Prostate gland (tissue), 2 donors: ENCODE measurements at regions not wholly inside any gene's neighbourhood (a gene's known extent, or its start where the extent isn't known, plus 50 kb on each side); places are given as distances from the start of the nearest gene placed in this dataset.

Source experiments
- DNase-seq: peaks from one replicate; pipeline ENCODE4 v3.0.0-alpha.2; 2019; ENCODE audit warnings: low spot score
- H3K27ac ChIP-seq, 2 donors: fragments of 200-600 bp; sonication (generic); 2 replicates each; pipeline ENCODE4 v1.5.1; 2017 to 2019
- H3K27me3 ChIP-seq: fragments of 200-600 bp; sonication (generic); replicated peaks from 2 replicates; pipeline ENCODE4 v1.5.1; 2019; ENCODE audit not compliant: insufficient read depth
- H3K36me3 ChIP-seq, 2 donors: fragments of 200-600 bp; sonication (generic); 1 replicate in 1 of 2; 2 replicates in 1 of 2; pipeline versions ENCODE4 v1.5.1 to v1.8.1; 2017 to 2019
- H3K4me1 ChIP-seq: fragments of 200-600 bp; sonication (generic); replicated peaks from 2 replicates; pipeline ENCODE4 v1.5.1; 2019
- H3K4me3 ChIP-seq, 2 donors: fragments of 200-600 bp; sonication (generic); 2 replicates each; pipeline ENCODE4 v1.5.1; 2017 to 2019
- H3K9me3 ChIP-seq: fragments of 200-600 bp; sonication (generic); 2 replicates; pipeline ENCODE4 v1.5.1; 2017
- POLR2A ChIP-seq: fragments of 450-650 bp; IDR thresholded peaks from one replicate; pipeline ENCODE4 v1.6.1; 2016; ENCODE audit warnings: antibody characterized with exemption, mild to moderate bottlenecking
- POLR2AphosphoS5 ChIP-seq: sonication (generic); formaldehyde crosslinking; IDR thresholded peaks from one replicate; pipeline ENCODE4 v1.6.1; 2017; ENCODE audit warnings: antibody characterized with exemption
- WGBS: methylation state at CpG from one replicate; pipeline ENCODE4 v1.1.5; 2018; 5-methylcytosine and 5-hydroxymethylcytosine counted together
- intact Hi-C: fragments of 100-400 bp; cut with DNase I; formaldehyde crosslinking; loops from one replicate; pipeline ENCODE4 v1.14.2; 2022
- TF ChIP-seq, protein P1 (sequence below), 4 experiments: fragments of 200-600 bp in 2 of 4; fragments of 450-650 bp in 2 of 4; sonication (generic) in 2 of 4; IDR thresholded peaks; 1 replicate in 3 of 4; 2 replicates in 1 of 4; pipeline ENCODE4 v1.5.1; 2016 to 2019; ENCODE audit warnings: antibody characterized with exemption in 4 of 4, mild to moderate bottlenecking in 2 of 4, moderate library complexity in 2 of 4

DNA sequence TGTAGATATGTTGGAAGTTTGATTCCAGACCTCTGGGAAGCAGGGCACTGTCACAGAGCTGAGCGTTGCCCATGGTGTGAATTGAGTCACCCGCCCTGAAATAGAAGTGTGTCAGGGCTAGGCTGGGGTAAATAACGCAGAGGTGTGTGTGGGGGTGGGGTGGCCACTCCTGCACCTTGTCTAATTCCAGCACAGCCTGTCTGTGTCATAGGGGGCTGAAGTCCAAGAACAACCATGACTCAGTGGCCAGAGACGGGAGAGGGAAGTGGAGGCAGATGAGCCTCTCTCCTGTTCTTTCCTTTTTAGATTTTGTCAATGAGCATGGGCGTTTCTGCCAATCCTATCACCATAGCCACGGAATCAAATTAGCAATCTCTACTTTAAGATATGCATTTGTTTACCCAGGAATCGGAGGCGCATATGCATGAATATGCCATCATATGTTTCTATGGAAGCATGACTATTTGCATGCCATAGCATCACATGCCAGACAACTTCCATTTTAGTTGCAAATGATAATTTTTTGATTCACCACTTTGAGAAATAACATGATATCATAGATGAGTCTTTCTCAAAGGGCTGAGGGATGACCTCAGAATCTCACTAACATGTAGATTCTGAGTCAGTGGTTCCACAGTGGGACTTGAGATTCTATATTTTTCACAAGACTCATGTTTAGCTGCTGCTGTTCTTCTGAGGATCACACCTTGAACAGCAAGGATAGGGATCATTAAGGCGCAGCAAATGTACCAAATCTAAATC lies 852.9 kb downstream of the DCDC2C start:
- H3K4me3 ChIP-seq = no peak overlapping the region
- DNase-seq = no peak
- no peaks in the 10 kb centered on the region for H3K9me3 ChIP-seq
- 81% methylated on average over 9 of the region's 9 CpGs for WGBS
- no peaks in the 10 kb centered on the region for H3K27me3 ChIP-seq
- intact Hi-C loops = no loop called here
- TF ChIP-seq, protein P1, sequence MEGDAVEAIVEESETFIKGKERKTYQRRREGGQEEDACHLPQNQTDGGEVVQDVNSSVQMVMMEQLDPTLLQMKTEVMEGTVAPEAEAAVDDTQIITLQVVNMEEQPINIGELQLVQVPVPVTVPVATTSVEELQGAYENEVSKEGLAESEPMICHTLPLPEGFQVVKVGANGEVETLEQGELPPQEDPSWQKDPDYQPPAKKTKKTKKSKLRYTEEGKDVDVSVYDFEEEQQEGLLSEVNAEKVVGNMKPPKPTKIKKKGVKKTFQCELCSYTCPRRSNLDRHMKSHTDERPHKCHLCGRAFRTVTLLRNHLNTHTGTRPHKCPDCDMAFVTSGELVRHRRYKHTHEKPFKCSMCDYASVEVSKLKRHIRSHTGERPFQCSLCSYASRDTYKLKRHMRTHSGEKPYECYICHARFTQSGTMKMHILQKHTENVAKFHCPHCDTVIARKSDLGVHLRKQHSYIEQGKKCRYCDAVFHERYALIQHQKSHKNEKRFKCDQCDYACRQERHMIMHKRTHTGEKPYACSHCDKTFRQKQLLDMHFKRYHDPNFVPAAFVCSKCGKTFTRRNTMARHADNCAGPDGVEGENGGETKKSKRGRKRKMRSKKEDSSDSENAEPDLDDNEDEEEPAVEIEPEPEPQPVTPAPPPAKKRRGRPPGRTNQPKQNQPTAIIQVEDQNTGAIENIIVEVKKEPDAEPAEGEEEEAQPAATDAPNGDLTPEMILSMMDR (IDR thresholded peaks at IDR 0.05) = no peak
- TF ChIP-seq POLR2A = no peak
- TF ChIP-seq POLR2AphosphoS5 = no peak
- no peaks in the 10 kb centered on the region for H3K4me1 ChIP-seq
- no peaks in the 10 kb centered on the region for H3K36me3 ChIP-seq
- no peak overlapping the region for H3K27ac ChIP-seq

GRCh38 chr2:4561196-4561595 lies 857.8 kb downstream of the DCDC2C start:
- Histone ChIP-seq H3K4me3 (no peak overlapping the region), H3K9me3 (no peaks in the 10 kb centered on the region), H3K27ac (no peak overlapping the region), H3K27me3 (no peaks in the 10 kb centered on the region), H3K36me3 (no peaks in the 10 kb centered on the region), H3K4me1 (no peaks in the 10 kb centered on the region)
- TF ChIP-seq, protein P1 (IDR thresholded peaks at IDR 0.05) = no peak
- TF ChIP-seq POLR2AphosphoS5 = no peak
- TF ChIP-seq POLR2A = no peak
- no peak for DNase-seq
- intact Hi-C loops = no loop called here

DNA sequence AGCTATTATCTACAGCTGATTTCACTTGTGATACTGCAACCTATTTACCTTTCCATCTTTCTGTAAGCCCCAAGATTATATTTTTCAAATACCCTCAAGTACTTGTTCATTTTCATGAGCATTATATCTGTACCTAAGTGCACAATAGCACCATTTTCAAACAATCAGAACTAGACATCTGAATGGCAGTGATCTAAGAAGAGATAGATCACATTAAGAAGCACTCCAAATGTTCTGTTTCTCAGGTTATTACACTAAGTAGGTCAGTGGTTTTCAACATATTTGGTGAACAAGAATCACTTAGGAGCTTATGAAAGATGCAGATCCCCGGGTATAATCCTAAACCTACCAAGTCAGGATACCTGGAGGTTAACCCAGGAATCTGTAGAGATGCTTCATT lies 872.7 kb downstream of the DCDC2C start:
- WGBS = 76% methylated on average over 1 of the region's 1 CpG
- intact Hi-C loops = no loop called here
- Histone ChIP-seq H3K4me3 (no peak overlapping the region), H3K36me3 (no peaks in the 10 kb centered on the region), H3K9me3 (no peaks in the 10 kb centered on the region), H3K27ac (no peak overlapping the region), H3K4me1 (no peaks in the 10 kb centered on the region), H3K27me3 (no peaks in the 10 kb centered on the region)
- TF ChIP-seq POLR2AphosphoS5 = no peak
- TF ChIP-seq POLR2A = no peak
- TF ChIP-seq, protein P1 (IDR thresholded peaks at IDR 0.05) = no peak
- no peak for DNase-seq

DNA sequence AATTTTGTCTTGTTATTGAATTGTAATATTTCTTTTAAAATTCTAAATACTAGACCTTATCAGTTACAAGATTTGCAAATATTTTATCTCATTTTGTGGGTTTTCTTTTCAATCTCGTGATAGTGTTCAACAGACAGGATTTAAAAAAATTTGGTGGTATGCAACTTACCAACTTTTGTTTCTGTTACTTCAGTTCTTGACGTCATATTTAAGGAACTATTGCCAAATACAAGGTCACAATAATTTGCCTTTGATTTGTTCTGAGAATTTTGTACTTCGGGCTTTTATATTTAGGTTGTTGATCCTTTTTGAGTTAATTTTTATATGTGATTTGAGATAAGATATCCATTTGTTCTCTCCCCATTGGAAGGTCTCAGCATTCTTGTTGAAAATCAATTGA lies 876.6 kb downstream of the DCDC2C start:
- Histone ChIP-seq H3K27ac (no peak overlapping the region), H3K9me3 (no peaks in the 10 kb centered on the region), H3K4me1 (no peaks in the 10 kb centered on the region), H3K4me3 (no peak overlapping the region), H3K36me3 (no peaks in the 10 kb centered on the region), H3K27me3 (no peaks in the 10 kb centered on the region)
- TF ChIP-seq, protein P1 (IDR thresholded peaks at IDR 0.05) = no peak
- TF ChIP-seq POLR2A = no peak
- TF ChIP-seq POLR2AphosphoS5 = no peak
- WGBS = 89% methylated on average over 3 of the region's 3 CpGs
- intact Hi-C loops = no loop called here
- DNase-seq = no peak

DNA sequence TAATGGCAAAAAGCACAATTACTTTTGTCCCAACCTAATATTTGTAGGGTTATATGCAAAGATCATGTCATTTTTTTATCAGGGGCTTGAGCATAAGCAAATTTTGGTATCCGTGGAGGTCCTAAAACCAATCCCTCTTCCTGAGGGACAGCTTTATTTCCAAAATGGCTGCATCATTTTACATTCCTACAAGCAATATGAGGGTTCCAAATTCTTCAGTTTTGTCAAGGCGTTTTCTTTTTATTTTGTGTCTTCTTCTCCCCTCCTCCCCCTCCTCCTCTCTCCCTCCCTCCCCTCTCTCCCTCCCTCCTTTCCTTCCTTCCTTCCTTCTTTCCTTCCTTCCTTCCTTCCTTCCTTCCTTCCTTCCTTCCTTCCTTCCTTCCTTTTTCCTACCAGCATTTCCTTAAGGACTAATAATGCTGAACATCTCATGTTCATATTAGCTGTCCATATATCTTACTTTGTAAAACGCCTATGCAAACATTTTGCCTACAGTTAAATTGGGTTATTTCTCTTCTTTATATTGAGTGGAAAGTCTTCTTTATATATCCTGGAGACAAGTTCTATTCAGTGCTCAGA lies 881.8 kb downstream of the DCDC2C start:
- H3K4me3 ChIP-seq = no peak overlapping the region
- H3K4me1 ChIP-seq = no peaks in the 10 kb centered on the region
- no peak overlapping the region for H3K27ac ChIP-seq
- WGBS = 73% methylated on average over 3 of the region's 3 CpGs
- H3K36me3 ChIP-seq = no peaks in the 10 kb centered on the region
- H3K27me3 ChIP-seq = no peaks in the 10 kb centered on the region
- intact Hi-C loops = no loop called here
- no peak for DNase-seq
- TF ChIP-seq POLR2A (no peak), POLR2AphosphoS5 (no peak)
- TF ChIP-seq, protein P1 (IDR thresholded peaks at IDR 0.05) = no peak
- no peaks in the 10 kb centered on the region for H3K9me3 ChIP-seq
